Gastroesophageal sphincter (tissue), 4 donors: ENCODE measurements at regions not wholly inside any gene's neighbourhood (a gene's known extent, or its start where the extent isn't known, plus 50 kb on each side); places are given as distances from the start of the nearest gene placed in this dataset.
"Not testable (repeated sequence)": the region's sequence is repeated elsewhere in the genome, so short reads cannot be mapped to it uniquely, and the experiment has no call there.

Source experiments
- ATAC-seq: fragments of 150-250 bp; one replicate; pipeline ENCODE4 v1.9.1; 2016; ENCODE audit warnings: mild to moderate bottlenecking, moderate library complexity
- H3K27ac ChIP-seq, 4 donors: fragments of 200-600 bp; sonication (generic) in 3 of 4; 1 replicate in 3 of 4; 2 replicates in 1 of 4; pipeline ENCODE4 v1.5.1; 2016 to 2019
- H3K27me3 ChIP-seq: fragments of 200-600 bp; sonication (generic); one replicate; pipeline ENCODE4 v1.5.1; 2019
- H3K36me3 ChIP-seq, 2 donors: fragments of 200-600 bp; sonication (generic); one replicate each; pipeline ENCODE4 v1.5.1; 2019; ENCODE audit warnings: control low read depth in 1 of 2
- H3K4me1 ChIP-seq, 3 donors: fragments of 200-600 bp; sonication (generic); 1 replicate in 2 of 3; 2 replicates in 1 of 3; pipeline ENCODE4 v1.5.1; 2016 to 2019; ENCODE audit warnings: control low read depth in 2 of 3
- H3K4me3 ChIP-seq, 2 donors: fragments of 200-600 bp; sonication (generic); one replicate each; pipeline ENCODE4 v1.5.1; 2019; ENCODE audit warnings: mild to moderate bottlenecking in 1 of 2, moderate library complexity in 1 of 2
- H3K9me3 ChIP-seq, 3 donors: fragments of 200-600 bp; sonication (generic); one replicate each; pipeline ENCODE4 v1.5.1; 2017 to 2019; ENCODE audit warnings: control low read depth in 2 of 3
- CTCF ChIP-seq, 4 experiments: fragments of 200-600 bp in 2 of 4; fragments of 450-650 bp in 2 of 4; sonication (generic) in 1 of 4; IDR thresholded peaks; one replicate each; pipeline ENCODE4 v1.5.1; 2017 to 2019; ENCODE audit warnings: antibody characterized with exemption in 4 of 4, mild to moderate bottlenecking in 2 of 4, moderate library complexity in 2 of 4
- EP300 ChIP-seq: sonication (generic); formaldehyde crosslinking; IDR thresholded peaks from one replicate; pipeline ENCODE4 v1.6.1; 2017; ENCODE audit warnings: antibody characterized with exemption, mild to moderate bottlenecking
- POLR2A ChIP-seq, 2 donors: fragments of 450-650 bp; IDR thresholded peaks; one replicate each; pipeline ENCODE4 v1.6.1; 2017; ENCODE audit warnings: antibody characterized with exemption in 2 of 2, mild to moderate bottlenecking in 2 of 2, moderate library complexity in 1 of 2
- POLR2AphosphoS5 ChIP-seq: sonication (generic); formaldehyde crosslinking; IDR thresholded peaks from one replicate; pipeline ENCODE4 v1.6.1; 2017; ENCODE audit warnings: antibody characterized with exemption
- WGBS, 2 donors: methylation state at CpG; one replicate each; pipeline ENCODE4 v1.1.5; 2018; ENCODE audit warnings: low coverage in 1 of 2; 5-methylcytosine and 5-hydroxymethylcytosine counted together

GRCh38 chr4:43496602-43497001 lies 604.1 kb downstream of the GRXCR1 start:
- WGBS, 2 donors: 38 to 69% methylated on average over 2 of the region's 2 CpGs
- no peak for TF ChIP-seq POLR2AphosphoS5
- no peak for TF ChIP-seq EP300
- TF ChIP-seq CTCF (IDR thresholded peaks at IDR 0.05): no peak
- no peak for TF ChIP-seq POLR2A (IDR thresholded peaks at IDR 0.05)
- Histone ChIP-seq H3K27me3 (no peaks in the 10 kb centered on the region), H3K27ac (no peak overlapping the region), H3K4me3 (no peak overlapping the region), H3K36me3 (no peaks in the 10 kb centered on the region), H3K4me1 (no peaks in the 10 kb centered on the region), H3K9me3 (no peaks in the 10 kb centered on the region)
- no peak for ATAC-seq

- WGBS, 2 donors: 95% methylated on average over 8 of the region's 13 CpGs; no CpG with 5 or more reads in 1 of the 2 donors
- not testable (repeated sequence) for H3K9me3 ChIP-seq, H3K36me3 ChIP-seq, H3K4me3 ChIP-seq, ATAC-seq, H3K27ac ChIP-seq, H3K27me3 ChIP-seq, H3K4me1 ChIP-seq
Measured at GRCh38 chr4:43505823-43506222, 613.3 kb downstream of the GRXCR1 start.

- WGBS, 2 donors: 73 to 85% methylated on average over 1 of the region's 1 CpG
- no peaks in the 10 kb centered on the region for H3K4me1 ChIP-seq
- ATAC-seq: no peak
Measured at GRCh38 chr4:43512253-43512652, 619.7 kb downstream of the GRXCR1 start.

GRCh38 chr4:43525646-43526045 lies 633.1 kb downstream of the GRXCR1 start:
- WGBS, 2 donors: 62 to 83% methylated on average over 2 of the region's 2 CpGs
- H3K9me3 ChIP-seq: peaks cover 0 to 3% (median 0%) of the 10 kb centered on the region in 3 donors
- no peaks in the 10 kb centered on the region for H3K4me1 ChIP-seq
- ATAC-seq: no peak
- H3K36me3 ChIP-seq: no peaks in the 10 kb centered on the region
- no peak overlapping the region for H3K4me3 ChIP-seq
- no peak for TF ChIP-seq POLR2A (IDR thresholded peaks at IDR 0.05)
- no peak for TF ChIP-seq CTCF (IDR thresholded peaks at IDR 0.05)
- TF ChIP-seq POLR2AphosphoS5: no peak
- no peak for TF ChIP-seq EP300
- H3K27me3 ChIP-seq: no peaks in the 10 kb centered on the region
- no peak overlapping the region for H3K27ac ChIP-seq

More at GRCh38 chr4:43512253-43512652, 619.7 kb downstream of the GRXCR1 start:
- TF ChIP-seq POLR2A (IDR thresholded peaks at IDR 0.05) (no peak), EP300 (no peak), POLR2AphosphoS5 (no peak), CTCF (IDR thresholded peaks at IDR 0.05) (no peak)
- H3K27me3 ChIP-seq: no peaks in the 10 kb centered on the region
- H3K36me3 ChIP-seq: no peaks in the 10 kb centered on the region
- no peak overlapping the region for H3K27ac ChIP-seq
- H3K9me3 ChIP-seq: no peaks in the 10 kb centered on the region
- no peak overlapping the region for H3K4me3 ChIP-seq

- ATAC-seq: no peak
- Histone ChIP-seq H3K36me3 (no peaks in the 10 kb centered on the region), H3K27me3 (no peaks in the 10 kb centered on the region), H3K4me3 (no peak overlapping the region), H3K27ac (no peak overlapping the region), H3K4me1 (no peaks in the 10 kb centered on the region), H3K9me3 (peaks cover 0 to 10% (median 0%) of the 10 kb centered on the region in 3 donors)
- TF ChIP-seq POLR2AphosphoS5: no peak
- 40 to 46% methylated on average over 1 of the region's 1 CpG for WGBS, 2 donors
Measured at GRCh38 chr4:43547561-43547960, 655.0 kb downstream of the GRXCR1 start.

GRCh38 chr4:43550981-43551627 lies 658.6 kb downstream of the GRXCR1 start:
- Histone ChIP-seq H3K27ac (no peak overlapping the region), H3K4me1 (no peaks in the 10 kb centered on the region), H3K36me3 (no peaks in the 10 kb centered on the region), H3K9me3 (peaks cover 0 to 10% (median 0%) of the 10 kb centered on the region in 3 donors), H3K4me3 (no peak overlapping the region), H3K27me3 (no peaks in the 10 kb centered on the region)
- TF ChIP-seq CTCF (IDR thresholded peaks at IDR 0.05) (no peak), EP300 (no peak), POLR2AphosphoS5 (no peak), POLR2A (IDR thresholded peaks at IDR 0.05) (no peak)
- WGBS, 2 donors: 100% methylated on average over 1 of the region's 24 CpGs; no CpG with 5 or more reads in 1 of the 2 donors
- ATAC-seq: no peak
